ENCODE measurements at regions not wholly inside any gene's neighbourhood (a gene's known extent, or its start where the extent isn't known, plus 50 kb on each side); places are given as distances from the start of the nearest gene placed in this dataset.
"Not testable (repeated sequence)": the region's sequence is repeated elsewhere in the genome, so short reads cannot be mapped to it uniquely, and the experiment has no call there.

GRCh38 chr14:105615986-105616801 lies 89.8 kb downstream of the TMEM121 start:
- not testable (repeated sequence) for TF ChIP-seq ZFX (IDR thresholded peaks at IDR 0.05; ENCODE audit: borderline replicate concordance); CTCF (IDR thresholded peaks at IDR 0.05)

Measured in 22Rv1 (cell line).